WERI-Rb-1 (cell line): ENCODE measurements at regions not wholly inside any gene's neighbourhood (a gene's known extent, or its start where the extent isn't known, plus 50 kb on each side); places are given as distances from the start of the nearest gene placed in this dataset.

ENCODE experiments used
- DNase-seq: peaks from one replicate; pipeline ENCODE4 v3.0.0-alpha.2; 2020
- H3K27ac ChIP-seq: fragments of 250-450 bp; sonication (Bioruptor Pico); 2 replicates; pipeline ENCODE4 v1.5.1; 2020; ENCODE audit warnings: mild to moderate bottlenecking, moderate library complexity
- H3K27me3 ChIP-seq: fragments of 250-450 bp; sonication (Bioruptor Pico); 2 replicates; pipeline ENCODE4 v1.5.1; 2021; ENCODE audit warnings: mild to moderate bottlenecking, low read depth, moderate library complexity; ENCODE audit not compliant: insufficient read depth, severe bottlenecking
- H3K36me3 ChIP-seq: fragments of 250-450 bp; sonication (Bioruptor Pico); 2 replicates; pipeline ENCODE4 v1.5.1; 2020; ENCODE audit warnings: mild to moderate bottlenecking, moderate library complexity
- H3K4me3 ChIP-seq: 2 replicates; pipeline ENCODE4 v1.5.1; 2011; ENCODE audit warnings: low read depth, mild to moderate bottlenecking, control low read depth, low read length
- H3K9me3 ChIP-seq: fragments of 250-450 bp; sonication (Bioruptor Pico); 2 replicates; pipeline ENCODE4 v1.5.1; 2021; ENCODE audit warnings: mild to moderate bottlenecking, moderate library complexity; ENCODE audit not compliant: severe bottlenecking
- CTCF ChIP-seq: IDR thresholded peaks from 2 replicates; pipeline ENCODE4 v1.5.1; 2011; ENCODE audit warnings: low read depth, mild to moderate bottlenecking, control low read depth, inconsistent platforms, low read length

DNA sequence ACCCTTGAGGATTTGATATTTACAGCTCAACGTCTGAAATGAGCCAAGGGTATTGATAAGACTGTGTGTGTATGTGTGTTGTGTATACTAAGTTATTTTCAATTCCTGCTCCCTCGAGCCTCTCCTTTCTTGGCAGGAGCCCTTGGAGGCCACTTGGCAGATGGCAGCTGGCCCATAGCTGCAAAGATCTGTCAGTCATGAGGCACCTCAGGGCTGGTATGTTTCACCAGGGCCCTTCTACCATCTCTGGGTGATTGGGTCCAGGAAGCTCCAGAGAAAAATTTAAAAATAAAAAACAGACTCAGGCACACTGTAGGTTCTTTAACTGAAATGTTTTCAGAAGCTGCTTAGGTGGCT is 355.7 kb downstream of the HAPSTR1 start:
- DNase-seq = no peak
- Histone ChIP-seq H3K9me3 (no peaks in the 10 kb centered on the region), H3K27me3 (no peaks in the 10 kb centered on the region), H3K36me3 (no peaks in the 10 kb centered on the region), H3K27ac (no peak overlapping the region), H3K4me3 (no peak overlapping the region)
- no peak for TF ChIP-seq CTCF

GRCh38 chr16:9447699-9448098 is 356.3 kb downstream of the HAPSTR1 start:
- DNase-seq = no peak
- Histone ChIP-seq H3K36me3 (no peaks in the 10 kb centered on the region), H3K27me3 (no peaks in the 10 kb centered on the region), H3K4me3 (no peak overlapping the region), H3K27ac (no peak overlapping the region), H3K9me3 (no peaks in the 10 kb centered on the region)
- TF ChIP-seq CTCF = no peak

DNA sequence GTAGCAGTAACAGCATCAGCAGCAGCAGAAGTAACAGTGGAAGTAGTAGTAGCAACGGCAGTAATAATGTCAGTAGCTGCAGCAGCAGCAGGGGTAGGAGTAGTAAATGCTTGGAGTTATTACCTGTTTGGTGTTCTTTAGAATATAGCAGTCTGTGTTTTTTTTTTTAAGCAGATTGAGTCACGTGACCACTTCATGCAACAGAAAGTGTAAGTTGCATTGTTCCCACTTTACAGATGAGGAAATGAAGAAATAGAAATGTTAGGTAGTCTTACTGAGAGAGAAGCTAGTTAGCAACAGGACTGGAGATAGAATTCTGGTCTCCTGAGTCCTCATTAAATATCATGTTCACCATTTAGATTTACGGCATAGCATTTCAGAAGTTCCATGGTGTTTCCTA is 358.2 kb downstream of the HAPSTR1 start:
- no peak overlapping the region for H3K27ac ChIP-seq
- TF ChIP-seq CTCF = no peak
- no peaks in the 10 kb centered on the region for H3K27me3 ChIP-seq
- no peaks in the 10 kb centered on the region for H3K9me3 ChIP-seq
- DNase-seq = no peak
- no peak overlapping the region for H3K4me3 ChIP-seq
- H3K36me3 ChIP-seq = no peaks in the 10 kb centered on the region

DNA sequence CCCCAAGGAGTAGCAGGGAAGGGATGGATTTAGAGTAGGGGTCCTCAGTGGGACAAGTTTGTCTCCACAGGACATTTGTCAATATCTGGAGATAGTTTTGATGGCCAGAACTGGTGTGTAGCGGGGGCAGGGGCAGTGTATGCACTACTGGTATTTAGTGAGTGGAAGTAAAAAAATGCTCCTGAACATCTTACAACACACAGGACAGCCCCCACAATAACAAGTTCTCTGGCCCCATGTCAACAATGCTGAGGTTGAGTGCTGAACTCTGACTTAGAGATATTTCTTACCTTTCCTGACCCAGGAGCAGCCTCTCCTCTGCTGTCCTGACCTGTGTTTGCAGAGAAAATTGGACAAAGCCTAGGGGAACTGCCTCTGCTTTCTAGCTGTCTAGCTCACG is 365.8 kb downstream of the HAPSTR1 start:
- Histone ChIP-seq H3K27ac (no peak overlapping the region), H3K4me3 (no peak overlapping the region), H3K36me3 (no peaks in the 10 kb centered on the region), H3K27me3 (no peaks in the 10 kb centered on the region), H3K9me3 (peaks cover 3% of the 10 kb centered on the region)
- no peak for DNase-seq
- no peak for TF ChIP-seq CTCF

- DNase-seq = no peak
- Histone ChIP-seq H3K4me3 (no peak overlapping the region), H3K27me3 (no peaks in the 10 kb centered on the region), H3K9me3 (peaks cover 3% of the 10 kb centered on the region), H3K36me3 (no peaks in the 10 kb centered on the region), H3K27ac (no peak overlapping the region)
- TF ChIP-seq CTCF = no peak
These were observed 367.4 kb downstream of the HAPSTR1 start for GRCh38 chr16:9458816-9459215.

DNA sequence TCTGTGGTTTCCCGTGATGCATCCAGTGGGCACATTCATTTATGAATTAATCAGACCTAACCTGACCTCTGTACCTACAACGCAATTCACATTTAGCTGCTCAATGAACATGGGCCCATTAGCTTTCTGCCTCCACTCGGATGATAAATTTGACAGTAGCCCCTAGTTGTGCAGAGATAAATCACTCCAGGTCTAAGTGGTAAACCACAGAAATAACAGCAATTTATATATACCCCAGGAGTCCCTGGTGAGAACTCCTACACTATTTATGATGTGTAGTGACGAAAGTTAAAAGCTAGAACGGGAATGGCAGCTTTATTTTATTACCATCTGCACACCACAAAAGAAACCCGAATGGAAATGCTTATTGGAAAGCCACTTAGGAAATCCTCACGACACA is 371.5 kb downstream of the HAPSTR1 start:
- no peak for DNase-seq
- Histone ChIP-seq H3K27me3 (no peaks in the 10 kb centered on the region), H3K36me3 (no peaks in the 10 kb centered on the region), H3K9me3 (no peaks in the 10 kb centered on the region), H3K4me3 (no peak overlapping the region), H3K27ac (no peak overlapping the region)
- no peak for TF ChIP-seq CTCF
